Prostate gland (tissue), 2 donors: ENCODE measurements at regions not wholly inside any gene's neighbourhood (a gene's known extent, or its start where the extent isn't known, plus 50 kb on each side); places are given as distances from the start of the nearest gene placed in this dataset.

Experiments used
- CTCF ChIP-seq, 4 experiments: fragments of 200-600 bp in 2 of 4; fragments of 450-650 bp in 2 of 4; sonication (generic) in 2 of 4; IDR thresholded peaks; 1 replicate in 3 of 4; 2 replicates in 1 of 4; pipeline ENCODE4 v1.5.1; 2016 to 2019; ENCODE audit warnings: antibody characterized with exemption in 4 of 4, mild to moderate bottlenecking in 2 of 4, moderate library complexity in 2 of 4
- POLR2A ChIP-seq: fragments of 450-650 bp; IDR thresholded peaks from one replicate; pipeline ENCODE4 v1.6.1; 2016; ENCODE audit warnings: antibody characterized with exemption, mild to moderate bottlenecking

DNA sequence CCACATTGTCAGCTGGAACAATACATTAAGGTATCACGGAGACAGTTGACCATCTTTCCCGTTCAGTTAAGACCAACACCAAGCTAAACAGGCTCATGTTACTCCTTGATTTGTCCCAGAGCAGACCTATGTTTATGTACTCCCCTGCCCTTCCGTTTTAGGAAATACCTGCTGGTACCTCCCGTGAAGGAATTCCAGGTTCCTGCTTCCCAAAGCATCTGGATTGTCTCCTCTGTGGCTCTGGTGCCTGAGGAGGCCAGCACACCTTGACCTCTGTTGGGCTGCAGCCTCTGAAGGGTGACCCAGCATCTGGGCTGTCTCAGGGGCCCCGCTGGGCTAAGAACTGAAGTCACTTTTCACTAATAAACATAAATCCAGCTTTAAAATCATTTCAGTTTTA is 647.8 kb upstream of the MARCKS start:
- TF ChIP-seq CTCF (IDR thresholded peaks at IDR 0.05) (no peak), POLR2A (no peak)
